ENCODE measurements at regions not wholly inside any gene's neighbourhood (a gene's known extent, or its start where the extent isn't known, plus 50 kb on each side); places are given as distances from the start of the nearest gene placed in this dataset.

- no peak for TF ChIP-seq ISL1 (CRISPR knock-in tag; IDR thresholded peaks at IDR 0.05)
Observed at GRCh38 chr9:75607521-75607920, 283.0 kb upstream of the PCSK5 start (continued).

GRCh38 chr9:75609401-75609800 is 281.1 kb upstream of the PCSK5 start:
- TF ChIP-seq ZFP3 (CRISPR knock-in tag; IDR thresholded peaks at IDR 0.05) (no peak), ZC3H10 (CRISPR knock-in tag; IDR thresholded peaks at IDR 0.05) (no peak), SNAI2 (CRISPR knock-in tag; IDR thresholded peaks at IDR 0.05) (no peak), ARNTL (CRISPR knock-in tag; IDR thresholded peaks at IDR 0.05; ENCODE audit: borderline replicate concordance, low read depth) (no peak), CSDC2 (CRISPR knock-in tag; IDR thresholded peaks at IDR 0.05) (no peak), GLIS3 (CRISPR knock-in tag; IDR thresholded peaks at IDR 0.05) (no peak), ISL1 (CRISPR knock-in tag; IDR thresholded peaks at IDR 0.05) (no peak), ZNF8 (CRISPR knock-in tag; IDR thresholded peaks at IDR 0.05) (no peak), POU6F1 (CRISPR knock-in tag; IDR thresholded peaks at IDR 0.05; ENCODE audit: borderline replicate concordance, low read depth) (no peak), PPARA (CRISPR knock-in tag; IDR thresholded peaks at IDR 0.05; ENCODE audit: borderline replicate concordance) (no peak), TSHZ2 (CRISPR knock-in tag; IDR thresholded peaks at IDR 0.05) (no peak)
- ATAC-seq = no peak

- TF ChIP-seq ZFP30 (CRISPR knock-in tag; IDR thresholded peaks at IDR 0.05) (no peak), ZNF70 (CRISPR knock-in tag; IDR thresholded peaks at IDR 0.05) (no peak), CREB5 (CRISPR knock-in tag; IDR thresholded peaks at IDR 0.05; ENCODE audit: low read depth) (no peak), PPARA (CRISPR knock-in tag; IDR thresholded peaks at IDR 0.05; ENCODE audit: borderline replicate concordance) (no peak), BACH2 (CRISPR knock-in tag; IDR thresholded peaks at IDR 0.05; ENCODE audit: borderline replicate concordance) (no peak), PATZ1 (CRISPR knock-in tag; IDR thresholded peaks at IDR 0.05; ENCODE audit: borderline replicate concordance) (no peak), TOX (CRISPR knock-in tag; IDR thresholded peaks at IDR 0.05; ENCODE audit: borderline replicate concordance) (no peak), ARNTL (CRISPR knock-in tag; IDR thresholded peaks at IDR 0.05; ENCODE audit: borderline replicate concordance, low read depth) (no peak), POU6F1 (CRISPR knock-in tag; IDR thresholded peaks at IDR 0.05; ENCODE audit: borderline replicate concordance, low read depth) (no peak), CSRNP3 (CRISPR knock-in tag; IDR thresholded peaks at IDR 0.05) (no peak), ZFP3 (CRISPR knock-in tag; IDR thresholded peaks at IDR 0.05) (no peak), CSDC2 (CRISPR knock-in tag; IDR thresholded peaks at IDR 0.05) (no peak), ZNF8 (CRISPR knock-in tag; IDR thresholded peaks at IDR 0.05) (no peak), SNAI2 (CRISPR knock-in tag; IDR thresholded peaks at IDR 0.05) (no peak), TCF4 (CRISPR knock-in tag; IDR thresholded peaks at IDR 0.05; ENCODE audit: borderline replicate concordance) (no peak), TSHZ2 (CRISPR knock-in tag; IDR thresholded peaks at IDR 0.05) (no peak), RARB (CRISPR knock-in tag; IDR thresholded peaks at IDR 0.05) (no peak), OSR1 (CRISPR knock-in tag; IDR thresholded peaks at IDR 0.05) (no peak)
Observed at GRCh38 chr9:75610246-75610645, 280.2 kb upstream of the PCSK5 start.

More at GRCh38 chr9:75610246-75610645, 280.2 kb upstream of the PCSK5 start:
- no peak for ATAC-seq

Measured in SK-N-SH treated with all-trans-retinoic acid at 6 μM for 48 hours (cell line).